T-cell (primary cell): ENCODE measurements at regions not wholly inside any gene's neighbourhood (a gene's known extent, or its start where the extent isn't known, plus 50 kb on each side); places are given as distances from the start of the nearest gene placed in this dataset.

Experiments
- ATAC-seq, 4 experiments: fragments of 200-7000 bp in 3 of 4; fragments of 150-1000 bp in 1 of 4; cut with Tn5 transposase; replicated peaks in 1 of 4; 1 replicate in 3 of 4; 2 replicates in 1 of 4; pipeline ENCODE4 v1.10.0; 2021; ENCODE audit warnings: moderate library complexity in 3 of 4, mild to moderate bottlenecking in 2 of 4, moderate number of reproducible peaks in 1 of 4
- CTCF ChIA-PET, 2 donors: fragments of 300-600 bp; sonication (Branson Sonifier 250); formaldehyde crosslinking; loops; one replicate each; lab custom pipeline; 2022; ENCODE audit warnings: antibody characterized with exemption in 2 of 2; lab: Charles Lee
- POLR2A ChIA-PET, 2 donors: fragments of 300-600 bp; sonication (Branson Sonifier 250); formaldehyde crosslinking; loops; one replicate each; lab custom pipeline; 2022; ENCODE audit warnings: antibody characterized with exemption in 2 of 2; lab: Charles Lee
- DNase-seq, 35 experiments: peaks; one replicate each; pipeline versions ENCODE4 v3.0.0 to v3.0.0-alpha.2; 2013 to 2023
- H3K27ac ChIP-seq: one replicate; pipeline ENCODE4 v1.5.1; 2013; ENCODE audit warnings: low read length
- H3K27me3 ChIP-seq, 2 experiments: replicated peaks in 1 of 2; 1 replicate in 1 of 2; 2 replicates in 1 of 2; pipeline versions ENCODE4 v1.6.1 to v1.7.0; 2013; ENCODE audit warnings: low read length in 1 of 2, mixed read lengths in 1 of 2; ENCODE audit not compliant: control insufficient read depth in 2 of 2, insufficient read depth in 2 of 2; ENCODE audit errors: extremely low read depth in 1 of 2
- H3K36me3 ChIP-seq, 2 donors: 1 replicate in 1 of 2; 2 replicates in 1 of 2; pipeline versions ENCODE4 v1.6.1 to v1.7.0; 2013; ENCODE audit warnings: low read length in 1 of 2; ENCODE audit not compliant: control insufficient read depth in 2 of 2, insufficient read depth in 1 of 2; ENCODE audit errors: extremely low read depth in 1 of 2
- H3K4me1 ChIP-seq, 2 experiments: 1 replicate in 1 of 2; 2 replicates in 1 of 2; pipeline versions ENCODE4 v1.6.1 to v1.7.0; 2013; ENCODE audit warnings: low read length in 2 of 2, mixed read lengths in 1 of 2; ENCODE audit not compliant: insufficient read depth in 2 of 2, control insufficient read depth in 1 of 2; ENCODE audit errors: extremely low read depth in 1 of 2
- H3K4me3 ChIP-seq, 2 donors: 1 replicate in 1 of 2; 2 replicates in 1 of 2; pipeline versions ENCODE4 v1.5.1 to v1.7.0; 2013; ENCODE audit warnings: mild to moderate bottlenecking in 2 of 2, low read length in 1 of 2, moderate library complexity in 1 of 2; ENCODE audit not compliant: control insufficient read depth in 1 of 2; ENCODE audit errors: extremely low read depth in 1 of 2
- H3K9me3 ChIP-seq: 2 replicates; pipeline ENCODE4 v1.7.0; 2013
- H3K27ac Mint-ChIP-seq, 2 donors: one replicate each; pipeline ENCODE4 v1.8.0; 2020 to 2021; ENCODE audit warnings: mild to moderate bottlenecking in 2 of 2, mixed read lengths in 2 of 2
- H3K27me3 Mint-ChIP-seq, 2 donors: one replicate each; pipeline ENCODE4 v1.8.0; 2021 to 2022; ENCODE audit warnings: mixed read lengths in 2 of 2
- H3K36me3 Mint-ChIP-seq: one replicate; pipeline ENCODE4 v1.8.0; 2021; ENCODE audit warnings: mixed read lengths
- H3K4me1 Mint-ChIP-seq, 3 donors: one replicate each; pipeline ENCODE4 v1.8.0; 2020 to 2022; ENCODE audit warnings: mixed read lengths in 3 of 3, mild to moderate bottlenecking in 1 of 3
- H3K4me3 Mint-ChIP-seq, 3 donors: one replicate each; pipeline ENCODE4 v1.8.0; 2020 to 2022; ENCODE audit warnings: mild to moderate bottlenecking in 3 of 3, mixed read lengths in 3 of 3, moderate library complexity in 3 of 3
- H3K9me3 Mint-ChIP-seq, 3 donors: one replicate each; pipeline ENCODE4 v1.8.0; 2020 to 2022; ENCODE audit warnings: mixed read lengths in 3 of 3
- WGBS: methylation state at CpG from one replicate; pipeline ENCODE4 v1.1.5; 2013; ENCODE audit warnings: missing lambda C conversion rate; ENCODE audit not compliant: insufficient coverage; 5-methylcytosine and 5-hydroxymethylcytosine counted together

DNA sequence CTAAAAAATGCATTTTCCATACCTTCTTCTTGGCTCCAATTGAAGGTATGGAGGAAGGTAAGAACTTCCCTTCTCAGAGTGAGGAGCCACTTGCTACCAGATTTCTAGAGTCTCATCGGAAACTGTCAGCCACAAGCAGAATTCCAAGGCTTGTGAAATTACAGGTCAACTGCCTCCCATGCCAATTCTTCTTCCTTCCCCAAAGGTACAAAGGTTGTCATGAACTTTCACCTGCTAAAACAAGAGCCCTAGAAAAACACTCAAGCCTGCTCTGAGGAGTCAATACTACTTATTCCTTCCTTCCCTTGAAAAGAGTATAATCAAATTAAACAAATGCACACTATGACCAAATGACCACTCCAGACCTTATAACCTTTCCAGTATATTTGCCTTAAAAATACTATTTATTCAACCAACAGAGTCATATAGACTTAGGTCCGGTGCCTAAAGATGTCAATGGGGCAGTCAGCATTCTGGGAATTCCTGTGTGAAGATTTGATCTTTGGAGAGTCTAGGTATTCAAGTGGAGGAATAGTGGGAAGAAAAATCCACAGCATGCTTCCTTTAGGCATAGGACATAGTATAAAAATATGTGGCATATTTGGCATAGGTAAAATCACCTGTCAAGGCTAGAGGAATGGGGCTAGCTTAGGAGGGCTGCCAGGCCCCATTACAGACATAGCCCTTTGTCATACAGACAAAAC is 539.3 kb downstream of the LIG4 start:
- CTCF ChIA-PET = no interaction called here
- no peak overlapping the region for H3K27ac ChIP-seq

DNA sequence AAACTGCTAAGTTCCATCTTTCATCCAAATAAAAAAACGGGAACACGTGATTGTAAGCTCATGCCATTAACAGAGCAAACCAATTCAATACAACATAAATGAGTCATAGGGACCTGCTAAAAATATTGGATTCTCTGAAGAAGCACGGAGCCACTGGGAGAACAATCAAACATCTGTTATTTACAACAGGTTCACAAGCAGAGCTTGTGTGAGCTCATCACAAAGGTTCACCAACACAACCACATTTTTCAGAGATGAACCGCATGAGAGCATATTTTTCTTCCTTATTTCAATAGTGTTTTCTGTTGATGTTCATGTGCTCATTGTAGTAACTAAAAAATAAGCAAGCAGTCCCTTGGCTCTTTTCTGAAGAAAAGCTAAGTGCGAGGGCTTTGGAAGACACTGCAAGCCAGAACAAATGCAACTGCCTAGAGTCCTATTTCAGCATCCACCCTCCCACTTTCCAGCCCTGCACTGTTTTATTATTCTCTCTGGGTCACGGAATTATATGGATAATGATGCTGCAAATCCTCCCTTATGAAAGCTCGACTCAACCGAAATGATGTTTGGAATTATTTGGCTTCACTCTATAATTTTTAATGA is 545.8 kb downstream of the LIG4 start:
- no peaks in the 10 kb centered on the region for H3K36me3 ChIP-seq
- ChIA-PET POLR2A (no interaction called here), CTCF (no interaction called here)
- H3K4me1 ChIP-seq = no peaks in the 10 kb centered on the region
- H3K9me3 ChIP-seq = no peaks in the 10 kb centered on the region
- H3K27ac ChIP-seq = no peak overlapping the region
- Mint-ChIP-seq H3K9me3 (peaks cover 5 to 11% (median 8%) of the 10 kb centered on the region in 3 donors), H3K27ac (no peak overlapping the region), H3K36me3 (no peaks in the 10 kb centered on the region), H3K27me3 (no peaks in the 10 kb centered on the region), H3K4me3 (no peak overlapping the region), H3K4me1 (no peaks in the 10 kb centered on the region)
- WGBS = 83% methylated on average over 2 of the region's 8 CpGs
- H3K27me3 ChIP-seq = no peaks in the 10 kb centered on the region
- H3K4me3 ChIP-seq = no peak overlapping the region
- ATAC-seq = no peak
- no peak for DNase-seq

More for the DNA sequence above, 539.3 kb downstream of the LIG4 start:
- Histone ChIP-seq H3K9me3 (no peaks in the 10 kb centered on the region), H3K36me3 (no peaks in the 10 kb centered on the region), H3K4me3 (no peak overlapping the region), H3K4me1 (no peaks in the 10 kb centered on the region), H3K27me3 (no peaks in the 10 kb centered on the region)
- no peaks in the 10 kb centered on the region for H3K4me1 Mint-ChIP-seq
- POLR2A ChIA-PET = no interaction called here
- WGBS = 89% methylated on average over 1 of the region's 2 CpGs
- no peak overlapping the region for H3K27ac Mint-ChIP-seq
- H3K27me3 Mint-ChIP-seq = no peaks in the 10 kb centered on the region
- H3K9me3 Mint-ChIP-seq = peaks cover 4 to 12% (median 5%) of the 10 kb centered on the region in 3 donors
- no peak overlapping the region for H3K4me3 Mint-ChIP-seq
- H3K36me3 Mint-ChIP-seq = no peaks in the 10 kb centered on the region
- ATAC-seq (no peak), DNase-seq (no peak)

- H3K27ac Mint-ChIP-seq = no peak overlapping the region
- DNase-seq = no peak
- no peaks in the 10 kb centered on the region for H3K36me3 ChIP-seq
- H3K9me3 ChIP-seq = no peaks in the 10 kb centered on the region
- ChIA-PET CTCF (no interaction called here), POLR2A (no interaction called here)
- no peaks in the 10 kb centered on the region for H3K4me1 Mint-ChIP-seq
- no peak overlapping the region for H3K4me3 ChIP-seq
- no peaks in the 10 kb centered on the region for H3K36me3 Mint-ChIP-seq
- H3K9me3 Mint-ChIP-seq = peaks cover 0 to 11% (median 6%) of the 10 kb centered on the region in 3 donors
- no peak overlapping the region for H3K27ac ChIP-seq
- 93% methylated on average over 2 of the region's 2 CpGs for WGBS
- H3K4me1 ChIP-seq = no peaks in the 10 kb centered on the region
- ATAC-seq = no peak
- no peaks in the 10 kb centered on the region for H3K27me3 Mint-ChIP-seq
- no peak overlapping the region for H3K4me3 Mint-ChIP-seq
- no peaks in the 10 kb centered on the region for H3K27me3 ChIP-seq
Observed at GRCh38 chr13:107665926-107666458, 549.3 kb downstream of the LIG4 start.

DNA sequence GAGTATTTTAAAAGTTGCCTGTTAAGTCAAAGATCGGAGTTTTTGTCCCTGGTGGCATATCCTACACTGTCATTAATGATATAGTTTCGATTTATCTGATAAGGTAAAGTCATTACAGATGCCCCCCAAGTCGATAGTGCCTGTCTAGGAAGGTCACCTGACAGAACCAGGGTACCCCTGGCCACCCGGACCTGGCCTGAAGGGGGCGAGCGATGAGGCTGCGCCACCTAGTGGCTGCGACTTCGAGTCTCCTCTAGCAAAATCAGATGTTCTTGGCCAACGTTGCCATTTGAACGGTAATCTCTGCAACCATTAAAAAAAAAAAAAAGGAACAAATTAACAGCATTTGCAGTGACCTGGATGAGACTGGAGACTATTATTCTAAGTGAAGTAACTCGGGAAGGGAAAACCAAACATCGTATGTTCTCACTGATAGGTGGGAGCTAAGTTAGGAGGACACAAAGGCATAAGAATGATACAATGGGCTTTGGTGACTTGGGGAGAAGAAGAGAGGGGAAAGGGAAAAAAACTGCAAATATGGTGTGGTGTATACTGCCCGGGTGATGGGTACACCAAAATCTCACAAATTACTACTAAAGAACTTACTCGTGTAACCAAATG is 565.1 kb downstream of the LIG4 start:
- H3K27ac Mint-ChIP-seq = no peak overlapping the region
- H3K4me1 Mint-ChIP-seq = no peaks in the 10 kb centered on the region
- WGBS = 14% methylated on average over 6 of the region's 15 CpGs
- no peaks in the 10 kb centered on the region for H3K4me1 ChIP-seq
- H3K4me3 ChIP-seq = no peak overlapping the region
- no peaks in the 10 kb centered on the region for H3K36me3 ChIP-seq
- H3K9me3 Mint-ChIP-seq = peaks cover 1 to 4% (median 2%) of the 10 kb centered on the region in 3 donors
- H3K9me3 ChIP-seq = no peaks in the 10 kb centered on the region
- H3K27me3 Mint-ChIP-seq = peaks cover 0 to 4% of the 10 kb centered on the region in 2 donors
- H3K27me3 ChIP-seq = no peaks in the 10 kb centered on the region
- CTCF ChIA-PET = interaction anchor here in 1 of 2 donors (0.6 kb wide), 1 partner anchor 441 kb away, joined by 6 read pairs; no protein-coding TSS in a partner anchor
- no peaks in the 10 kb centered on the region for H3K36me3 Mint-ChIP-seq
- H3K27ac ChIP-seq = no peak overlapping the region
- DNase-seq (peak in 5 of 35 experiments; percentile 0 to 17 (median 5)), ATAC-seq (no peak)
- POLR2A ChIA-PET = no interaction called here
- H3K4me3 Mint-ChIP-seq = peak overlapping the region in 1 of 3 donors; percentile 10

DNA sequence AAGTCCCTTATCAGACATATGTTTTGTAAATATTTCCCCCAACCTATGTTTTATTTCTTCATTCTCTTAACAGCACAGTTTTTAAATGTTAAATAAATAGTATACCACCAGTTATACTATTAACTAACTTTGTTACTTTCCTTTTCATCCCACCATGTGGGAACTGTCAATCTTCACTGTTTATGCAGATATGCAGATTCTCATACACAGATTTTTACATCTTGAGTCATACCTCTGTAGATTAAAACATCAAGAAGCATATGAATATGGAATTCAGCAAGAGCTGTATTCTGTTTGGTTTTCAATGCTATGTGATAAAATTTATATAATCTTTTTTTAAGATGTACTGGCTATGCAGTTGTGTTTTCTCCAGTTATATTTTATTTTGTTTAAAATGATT is 566.3 kb downstream of the LIG4 start:
- H3K27me3 Mint-ChIP-seq = peaks cover 0 to 4% of the 10 kb centered on the region in 2 donors
- DNase-seq (no peak), ATAC-seq (no peak)
- Histone ChIP-seq H3K27me3 (no peaks in the 10 kb centered on the region), H3K27ac (no peak overlapping the region), H3K4me1 (no peaks in the 10 kb centered on the region), H3K4me3 (no peak overlapping the region), H3K36me3 (no peaks in the 10 kb centered on the region), H3K9me3 (no peaks in the 10 kb centered on the region)
- ChIA-PET POLR2A (no interaction called here), CTCF (no interaction called here)
- H3K4me1 Mint-ChIP-seq = no peaks in the 10 kb centered on the region
- H3K9me3 Mint-ChIP-seq = peaks cover 0 to 4% (median 4%) of the 10 kb centered on the region in 3 donors
- no peak overlapping the region for H3K4me3 Mint-ChIP-seq
- no peak overlapping the region for H3K27ac Mint-ChIP-seq
- H3K36me3 Mint-ChIP-seq = no peaks in the 10 kb centered on the region

GRCh38 chr13:107644136-107644535 is 571.2 kb downstream of the LIG4 start:
- no peak overlapping the region for H3K4me3 ChIP-seq
- H3K4me3 Mint-ChIP-seq = no peak overlapping the region
- no peak for DNase-seq
- H3K27ac ChIP-seq = no peak overlapping the region
- H3K27ac Mint-ChIP-seq = no peak overlapping the region
- no peaks in the 10 kb centered on the region for H3K4me1 Mint-ChIP-seq
- H3K36me3 Mint-ChIP-seq = no peaks in the 10 kb centered on the region
- no peaks in the 10 kb centered on the region for H3K27me3 Mint-ChIP-seq
- no peaks in the 10 kb centered on the region for H3K4me1 ChIP-seq
- ChIA-PET CTCF (no interaction called here), POLR2A (no interaction called here)
- H3K9me3 Mint-ChIP-seq = peaks cover 0 to 8% (median 4%) of the 10 kb centered on the region in 3 donors
- no CpG with 5 or more reads among the region's 4 CpGs for WGBS
- H3K9me3 ChIP-seq = no peaks in the 10 kb centered on the region
- H3K36me3 ChIP-seq = no peaks in the 10 kb centered on the region
- H3K27me3 ChIP-seq = no peaks in the 10 kb centered on the region
- ATAC-seq = no peak
